ENCODE measurements at regions not wholly inside any gene's neighbourhood (a gene's known extent, or its start where the extent isn't known, plus 50 kb on each side); places are given as distances from the start of the nearest gene placed in this dataset.

GRCh38 chr7:82592416-82592815, 148.8 kb upstream of the CACNA2D1 start:
- TF ChIP-seq CTCF (IDR thresholded peaks at IDR 0.05; ENCODE audit: low read length) (no peak), EZH2 (optimal IDR thresholded peaks at IDR 0.05; ENCODE audit: low read depth, low read length) (no peak), EZH2phosphoT487 (IDR thresholded peaks at IDR 0.05; ENCODE audit: low read length) (no peak)

Measured in MM.1S (cell line).